ENCODE measurements at regions not wholly inside any gene's neighbourhood (a gene's known extent, or its start where the extent isn't known, plus 50 kb on each side); places are given as distances from the start of the nearest gene placed in this dataset.

- TF ChIP-seq, protein P1, sequence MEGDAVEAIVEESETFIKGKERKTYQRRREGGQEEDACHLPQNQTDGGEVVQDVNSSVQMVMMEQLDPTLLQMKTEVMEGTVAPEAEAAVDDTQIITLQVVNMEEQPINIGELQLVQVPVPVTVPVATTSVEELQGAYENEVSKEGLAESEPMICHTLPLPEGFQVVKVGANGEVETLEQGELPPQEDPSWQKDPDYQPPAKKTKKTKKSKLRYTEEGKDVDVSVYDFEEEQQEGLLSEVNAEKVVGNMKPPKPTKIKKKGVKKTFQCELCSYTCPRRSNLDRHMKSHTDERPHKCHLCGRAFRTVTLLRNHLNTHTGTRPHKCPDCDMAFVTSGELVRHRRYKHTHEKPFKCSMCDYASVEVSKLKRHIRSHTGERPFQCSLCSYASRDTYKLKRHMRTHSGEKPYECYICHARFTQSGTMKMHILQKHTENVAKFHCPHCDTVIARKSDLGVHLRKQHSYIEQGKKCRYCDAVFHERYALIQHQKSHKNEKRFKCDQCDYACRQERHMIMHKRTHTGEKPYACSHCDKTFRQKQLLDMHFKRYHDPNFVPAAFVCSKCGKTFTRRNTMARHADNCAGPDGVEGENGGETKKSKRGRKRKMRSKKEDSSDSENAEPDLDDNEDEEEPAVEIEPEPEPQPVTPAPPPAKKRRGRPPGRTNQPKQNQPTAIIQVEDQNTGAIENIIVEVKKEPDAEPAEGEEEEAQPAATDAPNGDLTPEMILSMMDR (IDR thresholded peaks at IDR 0.05; ENCODE audit: low read depth, low read length) = no peak
- H3K4me3 ChIP-seq (ENCODE audit: low read depth, low read length) = no peak overlapping the region
Measured at GRCh38 chr3:112744825-112745566, 101.7 kb downstream of the CD200R1L start.

- TF ChIP-seq, protein P1 (IDR thresholded peaks at IDR 0.05; ENCODE audit: low read depth, low read length) = no peak
- H3K4me3 ChIP-seq (ENCODE audit: low read depth, low read length) = no peak overlapping the region
Measured at GRCh38 chr3:112744106-112744505, 102.6 kb downstream of the CD200R1L start.

DNA sequence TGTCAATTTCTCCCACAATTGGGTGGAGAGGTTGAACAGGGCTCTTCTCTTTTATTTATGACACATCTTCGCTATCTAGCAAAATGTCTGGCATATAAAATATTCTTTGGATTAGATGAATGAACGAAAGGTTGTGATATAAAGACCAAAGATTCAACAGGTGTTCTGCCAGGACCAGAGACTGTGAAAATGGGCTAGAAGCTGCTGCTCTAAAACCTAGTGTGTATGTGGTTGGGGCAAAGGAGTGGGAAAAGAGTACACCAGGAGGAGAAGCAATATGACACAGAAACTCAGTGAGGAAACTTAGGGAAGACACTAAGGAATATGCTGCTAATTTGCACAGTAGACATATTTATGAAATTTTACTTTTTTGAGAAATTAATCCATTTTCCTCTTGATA, 102.0 kb upstream of the CCDC80 start:
- H3K4me3 ChIP-seq (ENCODE audit: low read depth, low read length) = no peak overlapping the region
- TF ChIP-seq, protein P1 (IDR thresholded peaks at IDR 0.05; ENCODE audit: low read depth, low read length) = no peak

GRCh38 chr3:112741983-112742382, 101.0 kb upstream of the CCDC80 start:
- H3K4me3 ChIP-seq (ENCODE audit: low read depth, low read length) = no peak overlapping the region
- TF ChIP-seq, protein P1 (IDR thresholded peaks at IDR 0.05; ENCODE audit: low read depth, low read length) = no peak

DNA sequence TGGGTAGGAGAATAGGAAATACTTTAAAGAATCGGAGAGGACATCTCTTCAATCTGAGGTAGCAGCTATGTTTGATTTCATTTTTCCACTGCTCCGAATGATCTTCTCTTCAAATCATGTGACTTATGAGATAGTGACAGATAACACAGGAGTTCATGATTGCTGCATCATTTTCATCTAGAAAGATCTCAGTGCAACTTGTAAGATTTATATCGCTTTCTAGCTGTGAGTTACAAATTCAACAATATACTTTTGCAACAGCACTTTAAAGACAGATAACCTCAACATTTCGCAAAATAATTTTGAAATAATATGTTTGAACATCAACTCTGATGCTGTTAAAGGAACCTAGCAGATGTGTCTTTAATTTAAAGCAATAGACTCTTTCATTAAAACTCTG, 99.9 kb upstream of the CCDC80 start:
- TF ChIP-seq, protein P1 (IDR thresholded peaks at IDR 0.05; ENCODE audit: low read depth, low read length) = no peak
- no peak overlapping the region for H3K4me3 ChIP-seq (ENCODE audit: low read depth, low read length)

GRCh38 chr3:112739252-112739965, 98.5 kb upstream of the CCDC80 start:
- no peak overlapping the region for H3K4me3 ChIP-seq (ENCODE audit: low read depth, low read length)
- TF ChIP-seq, protein P1 (IDR thresholded peaks at IDR 0.05; ENCODE audit: low read depth, low read length) = no peak

- TF ChIP-seq, protein P1 (IDR thresholded peaks at IDR 0.05; ENCODE audit: low read depth, low read length) = no peak
Measured at GRCh38 chr3:112738366-112738765, 97.4 kb upstream of the CCDC80 start.

More at GRCh38 chr3:112738366-112738765, 97.4 kb upstream of the CCDC80 start:
- H3K4me3 ChIP-seq (ENCODE audit: low read depth, low read length) = no peak overlapping the region

Data from WI38 (cell line).